MM.1S (cell line): ENCODE measurements at regions not wholly inside any gene's neighbourhood (a gene's known extent, or its start where the extent isn't known, plus 50 kb on each side); places are given as distances from the start of the nearest gene placed in this dataset.

Experiments used
- DNase-seq: peaks from one replicate; pipeline ENCODE4 v3.0.0-alpha.2; 2015
- H2AFZ ChIP-seq: fragments of 300-600 bp; sonication (generic); 2 replicates; pipeline ENCODE4 v1.6.0; 2016; ENCODE audit warnings: antibody characterized with exemption, low read length
- H3F3A ChIP-seq: fragments of 300-600 bp; sonication (generic); 2 replicates; pipeline ENCODE4 v1.6.1; 2016; ENCODE audit warnings: mild to moderate bottlenecking, antibody characterized with exemption, low read length, moderate library complexity, mixed read lengths; ENCODE audit not compliant: insufficient read depth
- H3K27ac ChIP-seq: fragments of 300-600 bp; sonication (generic); 2 replicates; pipeline ENCODE4 v1.5.1; 2016; ENCODE audit warnings: mild to moderate bottlenecking, low read length
- H3K27me3 ChIP-seq: fragments of 300-600 bp; sonication (generic); replicated peaks from 2 replicates; pipeline ENCODE4 v1.6.0; 2016; ENCODE audit warnings: low read length; ENCODE audit not compliant: insufficient read depth
- H3K36me3 ChIP-seq: fragments of 300-600 bp; sonication (generic); replicated peaks from 2 replicates; pipeline ENCODE4 v1.6.1; 2016; ENCODE audit warnings: mild to moderate bottlenecking, low read length, mixed read lengths; ENCODE audit not compliant: insufficient read depth
- H3K4me1 ChIP-seq: fragments of 300-600 bp; sonication (generic); 2 replicates; pipeline ENCODE4 v1.6.1; 2016; ENCODE audit warnings: low read length, mixed read lengths
- H3K4me2 ChIP-seq: fragments of 300-600 bp; sonication (generic); 2 replicates; pipeline ENCODE4 v1.6.0; 2016; ENCODE audit warnings: low read depth, low read length
- H3K4me3 ChIP-seq: fragments of 300-600 bp; sonication (generic); 2 replicates; pipeline ENCODE4 v1.5.1; 2016; ENCODE audit warnings: low read length, mixed read lengths
- H3K79me2 ChIP-seq: fragments of 300-600 bp; sonication (generic); 2 replicates; pipeline ENCODE4 v1.6.1; 2016; ENCODE audit warnings: mixed run types, low read length, mixed read lengths
- H3K9ac ChIP-seq: fragments of 300-600 bp; sonication (generic); 2 replicates; pipeline ENCODE4 v1.6.1; 2016; ENCODE audit warnings: low read length, mixed read lengths
- H3K9me2 ChIP-seq: fragments of 300-600 bp; sonication (generic); replicated peaks from 2 replicates; pipeline ENCODE4 v1.6.1; 2016; ENCODE audit warnings: mild to moderate bottlenecking, low read length, mixed read lengths; ENCODE audit not compliant: insufficient read depth
- H3K9me3 ChIP-seq: fragments of 300-600 bp; sonication (generic); replicated peaks from 2 replicates; pipeline ENCODE4 v1.6.1; 2016; ENCODE audit warnings: mild to moderate bottlenecking, low read length, mixed read lengths; ENCODE audit not compliant: insufficient read depth
- H4K20me1 ChIP-seq: fragments of 300-600 bp; sonication (generic); 2 replicates; pipeline ENCODE4 v1.6.1; 2016; ENCODE audit warnings: mild to moderate bottlenecking, low read length, moderate library complexity, mixed read lengths; ENCODE audit not compliant: insufficient read depth
- EZH2 ChIP-seq: fragments of 300-600 bp; sonication (generic); optimal IDR thresholded peaks from 2 replicates; pipeline ENCODE3; 2017; ENCODE audit warnings: low read depth, mild to moderate bottlenecking, antibody characterized with exemption, low read length, mixed read lengths
- EZH2phosphoT487 ChIP-seq: fragments of 300-600 bp; sonication (generic); IDR thresholded peaks from 2 replicates; pipeline ENCODE4 v1.6.1; 2018; ENCODE audit warnings: antibody characterized with exemption, low read length
- TF ChIP-seq, protein P1 (sequence below): fragments of 300-600 bp; sonication (generic); IDR thresholded peaks from 2 replicates; pipeline ENCODE4 v1.5.1; 2016; ENCODE audit warnings: antibody characterized with exemption, low read length, mixed read lengths

DNA sequence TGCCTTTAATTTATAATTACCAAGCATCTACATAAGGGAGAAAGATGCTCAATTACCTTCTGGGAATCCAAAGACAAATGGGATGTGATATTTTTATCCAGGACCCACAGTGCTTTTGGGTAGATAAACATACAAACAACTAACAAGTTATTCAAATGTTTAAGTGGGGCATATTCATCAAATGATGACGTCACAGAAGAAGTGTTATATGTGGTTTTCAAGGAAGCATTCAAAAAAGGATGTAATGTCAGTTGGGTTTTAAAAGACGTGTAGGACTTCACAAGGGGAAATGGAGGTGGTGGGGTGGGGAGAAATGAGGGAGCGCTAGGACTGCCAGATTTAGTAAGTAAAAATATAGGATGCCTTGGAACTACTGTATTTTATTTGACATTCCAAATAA, 915.9 kb downstream of the KCNA4 start:
- TF ChIP-seq, protein P1, sequence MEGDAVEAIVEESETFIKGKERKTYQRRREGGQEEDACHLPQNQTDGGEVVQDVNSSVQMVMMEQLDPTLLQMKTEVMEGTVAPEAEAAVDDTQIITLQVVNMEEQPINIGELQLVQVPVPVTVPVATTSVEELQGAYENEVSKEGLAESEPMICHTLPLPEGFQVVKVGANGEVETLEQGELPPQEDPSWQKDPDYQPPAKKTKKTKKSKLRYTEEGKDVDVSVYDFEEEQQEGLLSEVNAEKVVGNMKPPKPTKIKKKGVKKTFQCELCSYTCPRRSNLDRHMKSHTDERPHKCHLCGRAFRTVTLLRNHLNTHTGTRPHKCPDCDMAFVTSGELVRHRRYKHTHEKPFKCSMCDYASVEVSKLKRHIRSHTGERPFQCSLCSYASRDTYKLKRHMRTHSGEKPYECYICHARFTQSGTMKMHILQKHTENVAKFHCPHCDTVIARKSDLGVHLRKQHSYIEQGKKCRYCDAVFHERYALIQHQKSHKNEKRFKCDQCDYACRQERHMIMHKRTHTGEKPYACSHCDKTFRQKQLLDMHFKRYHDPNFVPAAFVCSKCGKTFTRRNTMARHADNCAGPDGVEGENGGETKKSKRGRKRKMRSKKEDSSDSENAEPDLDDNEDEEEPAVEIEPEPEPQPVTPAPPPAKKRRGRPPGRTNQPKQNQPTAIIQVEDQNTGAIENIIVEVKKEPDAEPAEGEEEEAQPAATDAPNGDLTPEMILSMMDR: no peak
- TF ChIP-seq EZH2 (no peak), EZH2phosphoT487 (no peak)
- H3K36me3 ChIP-seq: no peaks in the 10 kb centered on the region
- no peaks in the 10 kb centered on the region for H3K4me1 ChIP-seq
- H3K9ac ChIP-seq: no peak overlapping the region
- H3K4me2 ChIP-seq: no peak overlapping the region
- no peak overlapping the region for H2AFZ ChIP-seq
- no peaks in the 10 kb centered on the region for H3K27me3 ChIP-seq
- H3K4me3 ChIP-seq: no peak overlapping the region
- no peaks in the 10 kb centered on the region for H3F3A ChIP-seq
- H3K9me3 ChIP-seq: no peaks in the 10 kb centered on the region
- H3K9me2 ChIP-seq: no peaks in the 10 kb centered on the region
- no peak for DNase-seq
- no peak overlapping the region for H3K27ac ChIP-seq
- no peaks in the 10 kb centered on the region for H4K20me1 ChIP-seq
- no peaks in the 10 kb centered on the region for H3K79me2 ChIP-seq

DNA sequence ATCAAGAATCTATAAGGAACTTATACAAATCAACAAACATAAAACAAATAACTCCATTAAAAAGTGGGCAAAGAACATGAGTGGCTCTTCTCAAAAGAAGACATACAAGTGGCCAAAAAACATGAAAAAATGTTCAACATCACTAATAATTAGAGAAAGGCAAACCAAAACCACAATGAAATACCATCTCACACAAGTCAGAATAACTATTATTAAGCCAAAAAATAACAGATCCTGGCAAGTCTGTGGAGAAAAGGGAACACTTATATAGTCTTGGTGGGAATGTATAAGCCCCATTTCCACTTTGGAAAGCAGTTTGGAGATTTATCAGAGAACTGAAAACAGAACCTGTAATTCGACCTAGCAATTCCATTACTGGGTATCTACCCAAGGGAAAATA, 921.0 kb downstream of the KCNA4 start:
- Histone ChIP-seq H3K27me3 (no peaks in the 10 kb centered on the region), H4K20me1 (no peaks in the 10 kb centered on the region), H3K4me3 (no peak overlapping the region), H3K9ac (no peak overlapping the region), H3K36me3 (no peaks in the 10 kb centered on the region), H3K4me2 (no peak overlapping the region), H3K9me2 (no peaks in the 10 kb centered on the region), H3K27ac (no peak overlapping the region), H3F3A (no peaks in the 10 kb centered on the region), H3K9me3 (no peaks in the 10 kb centered on the region), H3K4me1 (no peaks in the 10 kb centered on the region), H3K79me2 (no peaks in the 10 kb centered on the region), H2AFZ (no peak overlapping the region)
- no peak for DNase-seq
- TF ChIP-seq EZH2: no peak
- TF ChIP-seq EZH2phosphoT487: no peak
- TF ChIP-seq, protein P1: no peak

DNA sequence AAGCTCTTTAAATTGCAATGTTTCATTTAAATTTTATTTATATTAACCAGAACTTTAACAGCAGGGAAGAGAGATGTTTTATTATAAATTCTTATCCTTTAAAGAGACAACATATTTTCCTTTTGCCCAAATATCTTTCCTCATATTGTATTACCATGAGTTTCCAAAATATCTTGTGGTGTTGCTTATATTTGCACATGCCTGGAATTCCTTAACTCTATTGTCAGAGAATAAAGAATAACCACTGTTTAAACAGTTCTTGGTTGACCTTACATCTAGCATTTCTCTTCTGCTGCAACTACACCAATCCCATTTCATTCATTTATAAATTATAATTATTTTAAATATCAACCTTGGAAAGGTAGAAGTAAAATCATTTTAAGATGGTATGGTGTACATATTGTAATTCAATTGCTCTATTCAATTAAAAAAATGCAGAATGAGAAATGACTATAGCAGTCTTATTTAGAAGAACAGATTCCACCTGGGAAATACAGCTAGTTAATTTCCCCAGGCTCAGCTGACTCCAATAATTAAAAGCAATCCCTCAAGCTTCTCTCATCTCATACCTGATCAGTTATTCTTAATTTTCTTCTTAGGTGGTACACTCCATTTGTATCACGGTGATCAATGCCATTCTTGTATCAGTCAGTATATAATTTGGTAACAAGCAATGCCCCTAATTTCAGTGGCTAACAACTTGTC, 923.3 kb downstream of the KCNA4 start:
- no peak overlapping the region for H3K9ac ChIP-seq
- DNase-seq: no peak
- no peak overlapping the region for H3K4me2 ChIP-seq
- no peak overlapping the region for H3K27ac ChIP-seq
- H3K9me3 ChIP-seq: no peaks in the 10 kb centered on the region
- H3F3A ChIP-seq: no peaks in the 10 kb centered on the region
- no peaks in the 10 kb centered on the region for H3K4me1 ChIP-seq
- H3K27me3 ChIP-seq: no peaks in the 10 kb centered on the region
- no peak overlapping the region for H2AFZ ChIP-seq
- H3K36me3 ChIP-seq: no peaks in the 10 kb centered on the region
- no peaks in the 10 kb centered on the region for H3K9me2 ChIP-seq
- no peaks in the 10 kb centered on the region for H4K20me1 ChIP-seq
- no peaks in the 10 kb centered on the region for H3K79me2 ChIP-seq
- no peak overlapping the region for H3K4me3 ChIP-seq
- TF ChIP-seq EZH2 (no peak), EZH2phosphoT487 (no peak)
- TF ChIP-seq, protein P1: no peak
